Esophagus muscularis mucosa (tissue), 3 donors: ENCODE measurements at regions not wholly inside any gene's neighbourhood (a gene's known extent, or its start where the extent isn't known, plus 50 kb on each side); places are given as distances from the start of the nearest gene placed in this dataset.

Source experiments
- CTCF ChIP-seq, 3 experiments: fragments of 200-600 bp in 2 of 3; fragments of 450-650 bp in 1 of 3; sonication (generic) in 2 of 3; IDR thresholded peaks; one replicate each; pipeline ENCODE4 v1.5.1; 2017 to 2019; ENCODE audit warnings: antibody characterized with exemption in 3 of 3, mild to moderate bottlenecking in 2 of 3, moderate library complexity in 1 of 3
- POLR2A ChIP-seq: fragments of 450-650 bp; IDR thresholded peaks from one replicate; pipeline ENCODE4 v1.6.1; 2017; ENCODE audit warnings: antibody characterized with exemption, moderate library complexity, mild to moderate bottlenecking, low read depth
- POLR2AphosphoS5 ChIP-seq, 2 donors: sonication (generic); formaldehyde crosslinking; IDR thresholded peaks; one replicate each; pipeline ENCODE4 v1.6.1; 2017; ENCODE audit warnings: antibody characterized with exemption in 2 of 2

- TF ChIP-seq POLR2A (no peak), CTCF (IDR thresholded peaks at IDR 0.05) (no peak), POLR2AphosphoS5 (IDR thresholded peaks at IDR 0.05) (no peak)
These were observed 829.2 kb upstream of the ADAMTS5 start for GRCh38 chr21:27796106-27796505.
